PC-9 (cell line): ENCODE measurements at regions not wholly inside any gene's neighbourhood (a gene's known extent, or its start where the extent isn't known, plus 50 kb on each side); places are given as distances from the start of the nearest gene placed in this dataset.

ENCODE experiments used
- EZH2 ChIP-seq: fragments of 200-600 bp; sonication (generic); IDR thresholded peaks from 2 replicates; pipeline ENCODE4 v1.8.0; 2017; ENCODE audit warnings: antibody characterized with exemption, low read depth
- TF ChIP-seq, protein P1 (sequence below): fragments of 200-600 bp; sonication (generic); conservative IDR thresholded peaks from 2 replicates; pipeline ENCODE4 v1.6.1; 2017; ENCODE audit warnings: mixed run types, antibody characterized with exemption, mild to moderate bottlenecking, moderate library complexity

DNA sequence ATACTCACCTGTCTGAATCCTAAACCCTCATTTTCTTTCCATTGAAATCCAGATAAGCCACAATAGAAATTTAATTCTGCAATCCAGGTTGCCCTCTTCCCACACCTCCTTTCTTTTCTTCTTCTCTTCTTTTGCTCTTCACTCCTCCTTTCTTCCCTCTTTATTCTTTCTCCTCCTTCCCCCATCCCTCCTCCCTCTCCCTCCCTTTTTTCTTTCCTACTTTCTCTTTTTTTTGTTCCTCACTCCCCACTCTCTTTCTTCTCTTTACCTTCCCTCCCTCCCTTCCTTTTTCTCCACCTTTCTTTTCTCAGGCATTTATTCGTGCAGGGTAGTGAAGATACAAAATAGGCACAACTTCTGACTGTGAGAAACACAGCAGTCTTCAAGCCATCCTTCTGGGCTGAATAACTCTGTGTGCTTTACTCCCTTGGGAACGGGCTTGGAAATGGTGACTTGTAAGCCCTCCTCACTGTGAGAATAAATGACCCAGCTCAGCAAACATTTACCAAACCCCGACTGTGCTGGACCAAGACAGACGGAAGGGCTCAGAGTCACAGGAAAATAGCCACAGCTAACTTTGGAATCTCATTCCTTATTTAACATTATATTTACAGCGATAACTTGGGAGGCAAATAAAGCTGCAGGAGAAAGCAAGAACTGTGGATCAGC is 140.8 kb downstream of the HAPSTR1 start:
- TF ChIP-seq, protein P1, sequence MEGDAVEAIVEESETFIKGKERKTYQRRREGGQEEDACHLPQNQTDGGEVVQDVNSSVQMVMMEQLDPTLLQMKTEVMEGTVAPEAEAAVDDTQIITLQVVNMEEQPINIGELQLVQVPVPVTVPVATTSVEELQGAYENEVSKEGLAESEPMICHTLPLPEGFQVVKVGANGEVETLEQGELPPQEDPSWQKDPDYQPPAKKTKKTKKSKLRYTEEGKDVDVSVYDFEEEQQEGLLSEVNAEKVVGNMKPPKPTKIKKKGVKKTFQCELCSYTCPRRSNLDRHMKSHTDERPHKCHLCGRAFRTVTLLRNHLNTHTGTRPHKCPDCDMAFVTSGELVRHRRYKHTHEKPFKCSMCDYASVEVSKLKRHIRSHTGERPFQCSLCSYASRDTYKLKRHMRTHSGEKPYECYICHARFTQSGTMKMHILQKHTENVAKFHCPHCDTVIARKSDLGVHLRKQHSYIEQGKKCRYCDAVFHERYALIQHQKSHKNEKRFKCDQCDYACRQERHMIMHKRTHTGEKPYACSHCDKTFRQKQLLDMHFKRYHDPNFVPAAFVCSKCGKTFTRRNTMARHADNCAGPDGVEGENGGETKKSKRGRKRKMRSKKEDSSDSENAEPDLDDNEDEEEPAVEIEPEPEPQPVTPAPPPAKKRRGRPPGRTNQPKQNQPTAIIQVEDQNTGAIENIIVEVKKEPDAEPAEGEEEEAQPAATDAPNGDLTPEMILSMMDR = no peak
- no peak for TF ChIP-seq EZH2
